WERI-Rb-1 (cell line): ENCODE measurements at regions not wholly inside any gene's neighbourhood (a gene's known extent, or its start where the extent isn't known, plus 50 kb on each side); places are given as distances from the start of the nearest gene placed in this dataset.

Experiments used
- DNase-seq: peaks from one replicate; pipeline ENCODE4 v3.0.0-alpha.2; 2020
- H3K27ac ChIP-seq: fragments of 250-450 bp; sonication (Bioruptor Pico); 2 replicates; pipeline ENCODE4 v1.5.1; 2020; ENCODE audit warnings: mild to moderate bottlenecking, moderate library complexity
- H3K27me3 ChIP-seq: fragments of 250-450 bp; sonication (Bioruptor Pico); 2 replicates; pipeline ENCODE4 v1.5.1; 2021; ENCODE audit warnings: mild to moderate bottlenecking, low read depth, moderate library complexity; ENCODE audit not compliant: insufficient read depth, severe bottlenecking
- H3K36me3 ChIP-seq: fragments of 250-450 bp; sonication (Bioruptor Pico); 2 replicates; pipeline ENCODE4 v1.5.1; 2020; ENCODE audit warnings: mild to moderate bottlenecking, moderate library complexity
- H3K4me3 ChIP-seq: 2 replicates; pipeline ENCODE4 v1.5.1; 2011; ENCODE audit warnings: low read depth, mild to moderate bottlenecking, control low read depth, low read length
- H3K9me3 ChIP-seq: fragments of 250-450 bp; sonication (Bioruptor Pico); 2 replicates; pipeline ENCODE4 v1.5.1; 2021; ENCODE audit warnings: mild to moderate bottlenecking, moderate library complexity; ENCODE audit not compliant: severe bottlenecking
- TF ChIP-seq, protein P1 (sequence below): IDR thresholded peaks from 2 replicates; pipeline ENCODE4 v1.5.1; 2011; ENCODE audit warnings: low read depth, mild to moderate bottlenecking, control low read depth, inconsistent platforms, low read length

DNA sequence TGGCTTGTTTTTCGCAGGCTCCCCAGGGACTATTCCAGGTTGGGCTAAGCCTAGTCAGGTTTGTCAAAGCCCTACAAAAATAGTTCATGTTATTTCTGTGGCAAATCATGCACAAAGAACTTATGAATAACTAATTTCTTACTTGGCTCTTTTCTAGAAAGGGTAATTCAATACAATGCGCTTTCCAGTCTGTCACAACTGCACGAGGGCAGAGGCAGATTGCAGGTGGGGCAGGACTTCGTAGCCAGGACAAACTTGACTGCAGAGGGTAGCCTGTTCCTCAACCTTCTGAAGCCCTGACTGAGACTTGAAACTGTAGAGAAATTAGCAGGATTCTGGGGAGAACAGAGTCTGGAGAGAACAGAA lies 253.5 kb downstream of the QKI start:
- Histone ChIP-seq H3K9me3 (no peaks in the 10 kb centered on the region), H3K27me3 (no peaks in the 10 kb centered on the region), H3K27ac (no peak overlapping the region), H3K4me3 (no peak overlapping the region), H3K36me3 (no peaks in the 10 kb centered on the region)
- TF ChIP-seq, protein P1, sequence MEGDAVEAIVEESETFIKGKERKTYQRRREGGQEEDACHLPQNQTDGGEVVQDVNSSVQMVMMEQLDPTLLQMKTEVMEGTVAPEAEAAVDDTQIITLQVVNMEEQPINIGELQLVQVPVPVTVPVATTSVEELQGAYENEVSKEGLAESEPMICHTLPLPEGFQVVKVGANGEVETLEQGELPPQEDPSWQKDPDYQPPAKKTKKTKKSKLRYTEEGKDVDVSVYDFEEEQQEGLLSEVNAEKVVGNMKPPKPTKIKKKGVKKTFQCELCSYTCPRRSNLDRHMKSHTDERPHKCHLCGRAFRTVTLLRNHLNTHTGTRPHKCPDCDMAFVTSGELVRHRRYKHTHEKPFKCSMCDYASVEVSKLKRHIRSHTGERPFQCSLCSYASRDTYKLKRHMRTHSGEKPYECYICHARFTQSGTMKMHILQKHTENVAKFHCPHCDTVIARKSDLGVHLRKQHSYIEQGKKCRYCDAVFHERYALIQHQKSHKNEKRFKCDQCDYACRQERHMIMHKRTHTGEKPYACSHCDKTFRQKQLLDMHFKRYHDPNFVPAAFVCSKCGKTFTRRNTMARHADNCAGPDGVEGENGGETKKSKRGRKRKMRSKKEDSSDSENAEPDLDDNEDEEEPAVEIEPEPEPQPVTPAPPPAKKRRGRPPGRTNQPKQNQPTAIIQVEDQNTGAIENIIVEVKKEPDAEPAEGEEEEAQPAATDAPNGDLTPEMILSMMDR, result no peak
- no peak for DNase-seq

DNA sequence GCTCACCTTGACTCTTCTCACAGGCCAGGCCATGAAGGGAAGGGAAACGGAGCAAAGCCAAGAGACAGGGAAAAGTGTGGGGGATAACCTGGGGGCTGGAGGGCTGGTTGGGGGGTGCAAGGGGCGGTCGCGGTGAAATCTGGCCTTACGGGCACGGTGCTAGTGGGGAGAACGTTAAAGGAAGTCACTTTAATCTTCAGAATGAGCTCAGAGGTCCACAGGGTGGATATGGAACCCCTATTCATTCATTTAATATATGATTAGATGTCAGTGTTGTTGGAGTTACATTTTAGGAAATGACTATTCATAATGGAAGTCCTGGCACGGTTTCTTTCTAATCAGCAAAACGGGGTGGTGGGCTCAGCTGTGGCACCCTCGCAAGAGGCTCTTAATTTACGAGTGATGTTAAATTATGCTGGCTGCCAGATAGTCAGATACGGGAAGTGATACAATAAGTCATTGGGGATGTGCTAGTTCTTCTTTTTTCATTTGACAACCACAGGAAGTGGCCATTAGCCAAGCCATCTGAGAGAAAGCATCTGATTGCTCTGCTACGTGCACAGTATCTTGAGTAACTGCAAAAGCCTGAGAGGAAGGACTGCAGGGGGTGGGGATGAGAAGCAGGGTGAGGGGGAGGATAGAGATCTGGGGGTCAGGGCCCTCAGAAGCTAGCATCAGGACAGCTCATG lies 253.0 kb downstream of the QKI start:
- H3K36me3 ChIP-seq, result no peaks in the 10 kb centered on the region
- no peak for DNase-seq
- H3K27ac ChIP-seq, result no peak overlapping the region
- TF ChIP-seq, protein P1, result no peak
- H3K27me3 ChIP-seq, result no peaks in the 10 kb centered on the region
- H3K9me3 ChIP-seq, result no peaks in the 10 kb centered on the region
- no peak overlapping the region for H3K4me3 ChIP-seq

DNA sequence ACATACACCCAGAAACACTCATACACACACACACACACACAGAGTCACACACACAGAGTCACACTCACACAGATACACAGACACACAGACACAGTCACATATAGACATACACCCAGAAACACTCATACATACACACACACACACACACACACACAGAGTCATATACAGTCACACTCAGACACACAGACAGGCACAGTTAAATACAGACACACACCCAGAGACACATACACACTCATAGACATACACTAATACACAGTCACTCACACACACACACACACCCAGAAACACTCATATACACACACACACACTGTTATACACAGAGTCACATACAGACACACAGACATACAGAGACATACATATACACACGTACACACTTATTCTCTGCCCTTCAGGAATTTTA lies 250.9 kb downstream of the QKI start:
- DNase-seq, result no peak

DNA sequence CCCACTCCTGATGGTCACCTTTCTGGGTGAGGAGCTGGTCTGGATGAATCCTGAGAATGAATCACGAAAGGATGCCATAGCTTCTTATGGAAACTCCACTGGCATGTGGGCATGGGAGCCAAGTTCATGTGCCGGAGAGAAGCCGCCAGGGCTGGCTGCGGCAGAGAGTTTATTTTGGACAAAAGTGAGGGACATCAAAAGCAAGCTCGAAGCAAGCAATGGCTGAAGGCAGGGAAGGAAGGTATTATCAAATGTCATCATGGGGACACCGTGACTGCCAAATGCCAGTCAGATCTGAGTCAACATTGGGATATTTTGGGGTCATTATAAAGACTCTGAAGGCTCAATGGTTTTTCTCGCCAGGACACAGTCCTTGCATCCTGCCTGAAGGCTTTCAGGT lies 249.1 kb downstream of the QKI start:
- Histone ChIP-seq H3K36me3 (no peaks in the 10 kb centered on the region), H3K4me3 (no peak overlapping the region), H3K27me3 (no peaks in the 10 kb centered on the region), H3K9me3 (no peaks in the 10 kb centered on the region), H3K27ac (no peak overlapping the region)
- DNase-seq, result no peak
- TF ChIP-seq, protein P1, result no peak

More for the DNA sequence above, 250.9 kb downstream of the QKI start:
- Histone ChIP-seq H3K36me3 (no peaks in the 10 kb centered on the region), H3K4me3 (no peak overlapping the region), H3K27ac (no peak overlapping the region), H3K9me3 (no peaks in the 10 kb centered on the region), H3K27me3 (no peaks in the 10 kb centered on the region)
- TF ChIP-seq, protein P1, result no peak

DNA sequence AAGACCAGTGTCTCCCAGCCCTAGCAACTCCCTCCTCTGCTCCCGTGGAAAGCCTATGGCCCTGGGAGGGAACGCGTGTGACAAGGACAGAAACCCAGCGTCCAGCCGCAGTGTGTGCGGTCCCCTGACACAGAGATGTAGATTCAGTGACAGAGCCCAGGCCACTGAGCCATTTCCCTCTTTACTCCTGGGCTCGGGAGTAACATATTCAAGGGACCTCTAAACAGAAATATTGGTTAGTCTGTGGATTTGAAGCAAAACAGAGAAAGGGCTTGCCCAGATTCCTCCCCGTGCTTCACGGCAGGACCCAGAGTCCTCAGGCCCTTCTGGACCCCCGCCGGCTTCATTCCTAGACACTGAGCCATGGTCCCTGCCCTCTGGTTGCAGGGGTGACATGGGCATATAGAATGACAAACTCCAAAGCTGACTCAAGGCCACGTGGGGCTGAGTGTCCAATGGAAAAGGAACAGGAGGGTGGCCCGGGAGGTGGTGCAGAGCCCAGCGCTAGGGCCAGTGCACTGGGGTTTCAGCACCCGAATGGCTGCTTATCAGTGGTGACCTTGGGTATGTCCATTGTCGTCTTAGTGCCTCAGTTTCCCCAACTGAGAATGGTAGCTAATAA lies 248.2 kb downstream of the QKI start:
- TF ChIP-seq, protein P1, result no peak
- H3K27ac ChIP-seq, result no peak overlapping the region
- no peak overlapping the region for H3K4me3 ChIP-seq
- H3K27me3 ChIP-seq, result no peaks in the 10 kb centered on the region
- no peaks in the 10 kb centered on the region for H3K36me3 ChIP-seq
- DNase-seq, result no peak
- no peaks in the 10 kb centered on the region for H3K9me3 ChIP-seq

DNA sequence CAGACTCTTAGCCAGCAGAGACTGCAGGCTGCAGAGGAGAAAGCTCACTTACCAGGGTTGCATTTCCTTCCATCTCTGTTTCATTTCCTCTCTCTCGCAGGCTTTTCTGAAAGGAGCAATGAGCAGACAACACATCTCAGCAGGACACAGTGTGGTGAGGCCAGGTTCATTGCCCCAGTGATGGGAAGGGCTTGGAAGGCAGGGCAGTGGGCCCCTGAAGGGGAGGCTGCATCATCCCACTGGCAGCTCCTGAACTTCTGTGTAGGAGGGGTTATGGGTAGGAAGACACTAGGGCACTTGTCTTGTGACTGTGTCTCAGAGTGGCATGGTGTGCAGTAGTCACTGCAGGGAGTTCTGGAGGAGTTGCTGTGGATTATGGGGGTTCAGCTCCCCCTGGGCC lies 246.8 kb downstream of the QKI start:
- DNase-seq, result no peak
- TF ChIP-seq, protein P1, result no peak
- no peak overlapping the region for H3K4me3 ChIP-seq
- H3K36me3 ChIP-seq, result no peaks in the 10 kb centered on the region
- H3K9me3 ChIP-seq, result no peaks in the 10 kb centered on the region
- H3K27ac ChIP-seq, result no peak overlapping the region
- no peaks in the 10 kb centered on the region for H3K27me3 ChIP-seq
